Gastrocnemius medialis (tissue), 4 donors: ENCODE measurements at regions not wholly inside any gene's neighbourhood (a gene's known extent, or its start where the extent isn't known, plus 50 kb on each side); places are given as distances from the start of the nearest gene placed in this dataset.

ENCODE experiments used
- POLR2A ChIP-seq, 2 donors: fragments of 450-650 bp; IDR thresholded peaks; one replicate each; pipeline ENCODE4 v1.6.1; 2017; ENCODE audit warnings: antibody characterized with exemption in 2 of 2, mild to moderate bottlenecking in 2 of 2, moderate library complexity in 2 of 2
- TF ChIP-seq, protein P1 (sequence below), 5 experiments: fragments of 450-650 bp in 3 of 5; fragments of 200-600 bp in 2 of 5; sonication (generic) in 2 of 5; IDR thresholded peaks in 4 of 5; conservative IDR thresholded peaks in 1 of 5; 1 replicate in 4 of 5; 2 replicates in 1 of 5; pipeline ENCODE4 v1.5.1; 2016 to 2019; ENCODE audit warnings: antibody characterized with exemption in 5 of 5, mild to moderate bottlenecking in 3 of 5, moderate library complexity in 3 of 5

GRCh38 chr6:91063362-91063761 lies 476.5 kb upstream of the MAP3K7 start:
- TF ChIP-seq, protein P1, sequence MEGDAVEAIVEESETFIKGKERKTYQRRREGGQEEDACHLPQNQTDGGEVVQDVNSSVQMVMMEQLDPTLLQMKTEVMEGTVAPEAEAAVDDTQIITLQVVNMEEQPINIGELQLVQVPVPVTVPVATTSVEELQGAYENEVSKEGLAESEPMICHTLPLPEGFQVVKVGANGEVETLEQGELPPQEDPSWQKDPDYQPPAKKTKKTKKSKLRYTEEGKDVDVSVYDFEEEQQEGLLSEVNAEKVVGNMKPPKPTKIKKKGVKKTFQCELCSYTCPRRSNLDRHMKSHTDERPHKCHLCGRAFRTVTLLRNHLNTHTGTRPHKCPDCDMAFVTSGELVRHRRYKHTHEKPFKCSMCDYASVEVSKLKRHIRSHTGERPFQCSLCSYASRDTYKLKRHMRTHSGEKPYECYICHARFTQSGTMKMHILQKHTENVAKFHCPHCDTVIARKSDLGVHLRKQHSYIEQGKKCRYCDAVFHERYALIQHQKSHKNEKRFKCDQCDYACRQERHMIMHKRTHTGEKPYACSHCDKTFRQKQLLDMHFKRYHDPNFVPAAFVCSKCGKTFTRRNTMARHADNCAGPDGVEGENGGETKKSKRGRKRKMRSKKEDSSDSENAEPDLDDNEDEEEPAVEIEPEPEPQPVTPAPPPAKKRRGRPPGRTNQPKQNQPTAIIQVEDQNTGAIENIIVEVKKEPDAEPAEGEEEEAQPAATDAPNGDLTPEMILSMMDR (IDR thresholded peaks at IDR 0.05 in 4 of 5, conservative IDR thresholded peaks at IDR 0.05 in 1 of 5): no peak
- no peak for TF ChIP-seq POLR2A (IDR thresholded peaks at IDR 0.05)
